ENCODE measurements at regions not wholly inside any gene's neighbourhood (a gene's known extent, or its start where the extent isn't known, plus 50 kb on each side); places are given as distances from the start of the nearest gene placed in this dataset.

DNA sequence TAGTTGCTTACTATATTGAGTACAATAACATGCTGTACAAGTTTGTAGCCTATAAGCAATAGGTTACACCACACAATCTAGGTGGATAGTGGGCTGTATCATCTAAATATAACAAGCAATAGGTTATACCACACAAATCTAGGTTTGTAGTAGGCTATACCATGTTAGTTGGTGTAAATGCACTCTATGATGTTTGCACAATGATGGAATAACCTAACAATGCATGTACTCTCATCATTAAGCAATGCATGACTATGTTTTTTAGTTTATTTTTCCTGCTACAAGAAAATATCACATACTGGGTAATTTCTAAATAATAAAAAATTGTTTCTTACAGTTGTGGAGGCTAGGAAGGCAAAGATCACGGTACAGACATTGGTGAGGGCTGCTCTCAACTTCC is 262.5 kb downstream of the SLITRK6 start:
- TF ChIP-seq, protein P1, sequence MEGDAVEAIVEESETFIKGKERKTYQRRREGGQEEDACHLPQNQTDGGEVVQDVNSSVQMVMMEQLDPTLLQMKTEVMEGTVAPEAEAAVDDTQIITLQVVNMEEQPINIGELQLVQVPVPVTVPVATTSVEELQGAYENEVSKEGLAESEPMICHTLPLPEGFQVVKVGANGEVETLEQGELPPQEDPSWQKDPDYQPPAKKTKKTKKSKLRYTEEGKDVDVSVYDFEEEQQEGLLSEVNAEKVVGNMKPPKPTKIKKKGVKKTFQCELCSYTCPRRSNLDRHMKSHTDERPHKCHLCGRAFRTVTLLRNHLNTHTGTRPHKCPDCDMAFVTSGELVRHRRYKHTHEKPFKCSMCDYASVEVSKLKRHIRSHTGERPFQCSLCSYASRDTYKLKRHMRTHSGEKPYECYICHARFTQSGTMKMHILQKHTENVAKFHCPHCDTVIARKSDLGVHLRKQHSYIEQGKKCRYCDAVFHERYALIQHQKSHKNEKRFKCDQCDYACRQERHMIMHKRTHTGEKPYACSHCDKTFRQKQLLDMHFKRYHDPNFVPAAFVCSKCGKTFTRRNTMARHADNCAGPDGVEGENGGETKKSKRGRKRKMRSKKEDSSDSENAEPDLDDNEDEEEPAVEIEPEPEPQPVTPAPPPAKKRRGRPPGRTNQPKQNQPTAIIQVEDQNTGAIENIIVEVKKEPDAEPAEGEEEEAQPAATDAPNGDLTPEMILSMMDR (IDR thresholded peaks at IDR 0.05; ENCODE audit: poor library complexity), result no peak
- TF ChIP-seq EZH2 (IDR thresholded peaks at IDR 0.05; ENCODE audit: borderline replicate concordance), result no peak
- no peak for TF ChIP-seq EZH2phosphoT487 (IDR thresholded peaks at IDR 0.05; ENCODE audit: low read depth, severe bottlenecking, unreplicated experiment)
